ENCODE measurements at regions not wholly inside any gene's neighbourhood (a gene's known extent, or its start where the extent isn't known, plus 50 kb on each side); places are given as distances from the start of the nearest gene placed in this dataset.
"Not testable (repeated sequence)": the region's sequence is repeated elsewhere in the genome, so short reads cannot be mapped to it uniquely, and the experiment has no call there.

DNA sequence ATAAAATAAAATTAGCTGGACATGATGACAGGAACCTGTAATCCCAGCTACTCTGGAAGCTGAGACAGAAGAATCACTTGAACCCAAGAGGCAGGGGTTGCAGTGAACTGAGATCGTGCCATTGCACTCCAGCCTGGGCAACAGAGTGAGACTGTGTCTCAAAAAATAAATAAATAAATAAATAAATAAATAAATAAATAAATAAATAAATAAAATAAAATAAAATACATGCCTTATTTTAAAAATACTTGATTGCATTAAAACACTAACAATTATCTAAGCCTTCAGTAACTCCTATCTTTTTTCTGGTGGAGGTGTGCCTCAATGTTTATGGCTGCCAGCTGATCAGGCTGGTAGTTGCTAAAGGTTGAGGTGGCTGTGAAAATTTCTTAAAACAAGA is 1329.6 kb upstream of the CITED2 start:
- not testable (repeated sequence) for H3K27me3 ChIP-seq (replicated peaks; ENCODE audit: control insufficient read depth, insufficient read depth, low read length, poor library complexity, severe bottlenecking); H3K4me3 ChIP-seq (ENCODE audit: insufficient read depth, low read depth, low read length, poor library complexity, severe bottlenecking); H3K36me3 ChIP-seq (ENCODE audit: control insufficient read depth, insufficient read depth, low read length); H3K4me1 ChIP-seq (ENCODE audit: control insufficient read depth, insufficient read depth, low read length, poor library complexity, severe bottlenecking); DNase-seq; H3K9me3 ChIP-seq (ENCODE audit: control insufficient read depth, low read length); H3K27ac ChIP-seq (ENCODE audit: insufficient read depth, low read length, poor library complexity, severe bottlenecking)

- no peaks in the 10 kb centered on the region for H3K4me1 ChIP-seq (ENCODE audit: control insufficient read depth, insufficient read depth, low read length, poor library complexity, severe bottlenecking)
- no peak for DNase-seq
- no peak overlapping the region for H3K27ac ChIP-seq (ENCODE audit: insufficient read depth, low read length, poor library complexity, severe bottlenecking)
- no peaks in the 10 kb centered on the region for H3K27me3 ChIP-seq (replicated peaks; ENCODE audit: control insufficient read depth, insufficient read depth, low read length, poor library complexity, severe bottlenecking)
- no peaks in the 10 kb centered on the region for H3K9me3 ChIP-seq (ENCODE audit: control insufficient read depth, low read length)
- H3K4me3 ChIP-seq (ENCODE audit: insufficient read depth, low read depth, low read length, poor library complexity, severe bottlenecking) = no peak overlapping the region
- H3K36me3 ChIP-seq (ENCODE audit: control insufficient read depth, insufficient read depth, low read length) = no peaks in the 10 kb centered on the region
Observed at GRCh38 chr6:140697585-140697984, 1323.1 kb upstream of the CITED2 start.

DNA sequence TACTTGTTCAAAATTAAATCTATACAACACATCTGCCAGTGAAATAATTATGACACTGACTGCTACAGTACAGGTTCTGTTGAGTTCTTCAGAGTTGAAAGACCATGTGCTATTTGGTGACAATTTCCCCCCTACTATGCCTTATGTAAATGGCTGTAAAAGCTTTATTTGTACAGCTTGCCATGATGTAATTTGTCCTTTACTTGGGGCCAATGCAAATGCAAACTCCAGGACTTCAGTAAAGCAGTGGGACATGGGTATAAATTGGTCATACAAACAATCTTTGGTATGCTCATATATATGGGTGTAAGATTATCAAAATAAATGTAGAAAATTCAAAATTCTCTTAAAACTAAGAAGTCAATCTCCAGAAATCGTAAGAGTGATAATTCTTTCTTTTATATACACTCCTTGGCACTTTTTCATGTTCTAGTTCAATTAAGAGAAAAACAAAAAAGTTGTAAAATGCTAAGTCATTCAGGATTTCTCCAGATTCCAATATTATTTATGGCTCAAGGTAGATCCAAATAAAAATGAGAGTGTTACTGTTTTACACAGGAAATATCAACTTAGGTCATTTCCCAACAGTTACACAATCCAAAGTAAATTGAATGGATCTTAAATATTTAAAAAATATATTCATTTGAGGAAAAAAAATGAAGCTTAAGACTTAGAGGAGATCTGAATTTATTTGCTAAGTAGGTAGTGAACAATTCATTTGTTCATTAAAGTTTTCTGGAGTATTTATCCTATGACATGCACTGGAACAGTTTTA is 1310.5 kb upstream of the CITED2 start:
- no peaks in the 10 kb centered on the region for H3K36me3 ChIP-seq (ENCODE audit: control insufficient read depth, insufficient read depth, low read length)
- no peaks in the 10 kb centered on the region for H3K27me3 ChIP-seq (replicated peaks; ENCODE audit: control insufficient read depth, insufficient read depth, low read length, poor library complexity, severe bottlenecking)
- no peaks in the 10 kb centered on the region for H3K4me1 ChIP-seq (ENCODE audit: control insufficient read depth, insufficient read depth, low read length, poor library complexity, severe bottlenecking)
- no peak for DNase-seq
- H3K4me3 ChIP-seq (ENCODE audit: insufficient read depth, low read depth, low read length, poor library complexity, severe bottlenecking) = no peak overlapping the region
- no peaks in the 10 kb centered on the region for H3K9me3 ChIP-seq (ENCODE audit: control insufficient read depth, low read length)
- no peak overlapping the region for H3K27ac ChIP-seq (ENCODE audit: insufficient read depth, low read length, poor library complexity, severe bottlenecking)

DNA sequence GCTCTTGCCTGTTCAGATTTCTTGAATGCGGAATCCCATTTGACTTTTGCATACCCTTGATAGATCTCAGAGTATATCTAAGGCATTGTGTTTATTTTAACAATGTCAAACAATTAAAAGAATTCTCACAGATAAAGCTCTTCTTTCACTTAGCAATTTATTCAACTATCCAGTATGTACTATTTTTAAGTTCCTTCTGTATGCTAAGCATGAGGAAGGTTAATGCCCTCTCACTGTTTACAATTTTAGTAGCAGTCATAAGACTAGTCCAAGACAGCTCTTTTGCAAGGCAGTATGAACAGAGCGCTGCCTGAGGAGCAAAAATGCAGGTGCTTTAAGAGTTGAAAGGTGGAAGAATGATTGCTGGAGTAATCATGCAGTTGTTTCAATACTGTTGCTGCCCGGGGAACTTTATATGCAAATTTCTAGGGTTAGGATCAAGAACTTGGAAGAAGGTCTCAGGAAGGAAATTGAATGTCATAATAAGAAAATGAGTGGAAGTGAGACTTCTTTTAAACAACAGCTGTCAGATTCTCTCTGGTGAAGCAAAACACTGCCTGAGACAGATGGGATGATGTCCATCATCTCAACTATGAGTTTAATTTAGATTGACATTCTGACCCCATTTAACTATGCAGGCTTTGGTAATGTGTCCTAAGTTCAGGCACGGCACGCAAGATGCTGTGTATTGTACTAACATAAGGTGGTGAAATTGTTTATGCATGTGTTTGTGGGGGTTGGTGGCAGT is 1303.5 kb upstream of the CITED2 start:
- H3K4me3 ChIP-seq (ENCODE audit: insufficient read depth, low read depth, low read length, poor library complexity, severe bottlenecking) = no peak overlapping the region
- no peak for DNase-seq
- H3K9me3 ChIP-seq (ENCODE audit: control insufficient read depth, low read length) = no peaks in the 10 kb centered on the region
- H3K27ac ChIP-seq (ENCODE audit: insufficient read depth, low read length, poor library complexity, severe bottlenecking) = no peak overlapping the region
- H3K36me3 ChIP-seq (ENCODE audit: control insufficient read depth, insufficient read depth, low read length) = no peaks in the 10 kb centered on the region
- H3K4me1 ChIP-seq (ENCODE audit: control insufficient read depth, insufficient read depth, low read length, poor library complexity, severe bottlenecking) = no peaks in the 10 kb centered on the region
- H3K27me3 ChIP-seq (replicated peaks; ENCODE audit: control insufficient read depth, insufficient read depth, low read length, poor library complexity, severe bottlenecking) = no peaks in the 10 kb centered on the region

- Histone ChIP-seq H3K27ac (ENCODE audit: insufficient read depth, low read length, poor library complexity, severe bottlenecking) (no peak overlapping the region), H3K4me3 (ENCODE audit: insufficient read depth, low read depth, low read length, poor library complexity, severe bottlenecking) (no peak overlapping the region), H3K4me1 (ENCODE audit: control insufficient read depth, insufficient read depth, low read length, poor library complexity, severe bottlenecking) (no peaks in the 10 kb centered on the region), H3K27me3 (replicated peaks; ENCODE audit: control insufficient read depth, insufficient read depth, low read length, poor library complexity, severe bottlenecking) (no peaks in the 10 kb centered on the region), H3K36me3 (ENCODE audit: control insufficient read depth, insufficient read depth, low read length) (no peaks in the 10 kb centered on the region), H3K9me3 (ENCODE audit: control insufficient read depth, low read length) (no peaks in the 10 kb centered on the region)
- DNase-seq = no peak
Observed at GRCh38 chr6:140671926-140672325, 1297.5 kb upstream of the CITED2 start.

DNA sequence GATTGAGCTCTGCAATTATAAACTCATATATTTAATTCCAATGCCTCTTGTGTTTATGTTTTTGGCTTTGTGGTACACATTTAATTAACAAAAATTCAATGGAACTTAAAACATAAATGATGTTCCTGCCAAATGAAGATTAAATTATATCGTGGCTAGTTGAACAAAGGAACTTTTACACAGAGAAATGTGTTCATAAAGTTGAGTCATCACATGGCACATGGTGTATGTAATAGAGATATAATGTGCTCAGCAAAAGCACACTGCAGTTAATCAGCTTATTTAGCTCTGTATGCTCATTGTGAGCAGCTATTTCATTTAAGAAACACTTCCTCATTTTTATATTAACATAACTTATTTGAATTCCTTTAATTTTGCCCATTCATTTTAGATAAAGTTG is 1295.6 kb upstream of the CITED2 start:
- Histone ChIP-seq H3K4me1 (ENCODE audit: control insufficient read depth, insufficient read depth, low read length, poor library complexity, severe bottlenecking) (no peaks in the 10 kb centered on the region), H3K36me3 (ENCODE audit: control insufficient read depth, insufficient read depth, low read length) (no peaks in the 10 kb centered on the region), H3K27ac (ENCODE audit: insufficient read depth, low read length, poor library complexity, severe bottlenecking) (no peak overlapping the region), H3K27me3 (replicated peaks; ENCODE audit: control insufficient read depth, insufficient read depth, low read length, poor library complexity, severe bottlenecking) (no peaks in the 10 kb centered on the region), H3K9me3 (ENCODE audit: control insufficient read depth, low read length) (no peaks in the 10 kb centered on the region), H3K4me3 (ENCODE audit: insufficient read depth, low read depth, low read length, poor library complexity, severe bottlenecking) (no peak overlapping the region)
- DNase-seq = no peak

DNA sequence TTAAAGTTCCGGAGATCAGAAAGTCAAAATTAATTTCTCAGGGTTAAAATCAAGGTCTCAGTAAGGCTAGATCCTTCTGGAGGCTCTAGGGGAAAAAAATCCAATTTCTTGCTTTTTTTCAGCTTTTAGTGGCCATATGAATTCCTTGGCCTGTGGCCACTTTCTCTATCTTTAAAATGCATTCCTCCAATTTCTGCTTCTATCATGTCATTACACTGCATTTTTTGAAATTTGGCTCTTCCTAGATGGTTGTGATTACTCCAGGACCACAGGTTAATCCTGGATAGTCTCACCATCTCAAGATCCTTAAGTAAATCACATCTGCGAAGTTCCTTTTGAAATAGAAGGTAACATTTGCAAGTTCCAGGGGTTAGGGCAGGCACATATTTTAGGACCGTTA is 1294.9 kb upstream of the CITED2 start:
- no peak overlapping the region for H3K27ac ChIP-seq (ENCODE audit: insufficient read depth, low read length, poor library complexity, severe bottlenecking)
- no peaks in the 10 kb centered on the region for H3K9me3 ChIP-seq (ENCODE audit: control insufficient read depth, low read length)
- no peaks in the 10 kb centered on the region for H3K36me3 ChIP-seq (ENCODE audit: control insufficient read depth, insufficient read depth, low read length)
- DNase-seq = no peak
- no peaks in the 10 kb centered on the region for H3K27me3 ChIP-seq (replicated peaks; ENCODE audit: control insufficient read depth, insufficient read depth, low read length, poor library complexity, severe bottlenecking)
- no peaks in the 10 kb centered on the region for H3K4me1 ChIP-seq (ENCODE audit: control insufficient read depth, insufficient read depth, low read length, poor library complexity, severe bottlenecking)
- no peak overlapping the region for H3K4me3 ChIP-seq (ENCODE audit: insufficient read depth, low read depth, low read length, poor library complexity, severe bottlenecking)

DNA sequence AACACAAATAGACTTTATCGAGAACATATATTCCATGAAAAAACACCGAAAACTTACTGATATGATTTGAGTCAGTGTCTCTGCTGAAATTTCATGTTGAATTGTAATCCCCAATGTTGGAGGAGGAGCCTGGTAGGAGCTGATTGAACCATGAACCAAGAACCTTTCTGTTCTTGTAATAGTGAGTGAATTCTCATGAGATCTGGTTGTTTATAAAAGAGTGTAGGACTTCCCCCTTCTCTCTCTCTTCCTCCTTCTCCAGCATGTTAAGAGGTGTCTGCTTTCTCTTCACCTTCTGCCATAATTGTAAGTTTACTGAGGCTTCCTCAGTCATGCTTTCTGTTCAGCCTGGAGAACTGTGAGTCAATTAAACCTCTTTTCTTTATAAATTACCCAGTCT is 1289.3 kb upstream of the CITED2 start:
- Histone ChIP-seq H3K4me1 (ENCODE audit: control insufficient read depth, insufficient read depth, low read length, poor library complexity, severe bottlenecking) (no peaks in the 10 kb centered on the region), H3K9me3 (ENCODE audit: control insufficient read depth, low read length) (no peaks in the 10 kb centered on the region), H3K27ac (ENCODE audit: insufficient read depth, low read length, poor library complexity, severe bottlenecking) (no peak overlapping the region), H3K27me3 (replicated peaks; ENCODE audit: control insufficient read depth, insufficient read depth, low read length, poor library complexity, severe bottlenecking) (no peaks in the 10 kb centered on the region), H3K4me3 (ENCODE audit: insufficient read depth, low read depth, low read length, poor library complexity, severe bottlenecking) (no peak overlapping the region), H3K36me3 (ENCODE audit: control insufficient read depth, insufficient read depth, low read length) (no peaks in the 10 kb centered on the region)
- no peak for DNase-seq

GRCh38 chr6:140663094-140663493 is 1288.6 kb upstream of the CITED2 start:
- Histone ChIP-seq H3K27me3 (replicated peaks; ENCODE audit: control insufficient read depth, insufficient read depth, low read length, poor library complexity, severe bottlenecking) (no peaks in the 10 kb centered on the region), H3K36me3 (ENCODE audit: control insufficient read depth, insufficient read depth, low read length) (no peaks in the 10 kb centered on the region), H3K4me3 (ENCODE audit: insufficient read depth, low read depth, low read length, poor library complexity, severe bottlenecking) (no peak overlapping the region), H3K9me3 (ENCODE audit: control insufficient read depth, low read length) (no peaks in the 10 kb centered on the region), H3K27ac (ENCODE audit: insufficient read depth, low read length, poor library complexity, severe bottlenecking) (no peak overlapping the region), H3K4me1 (ENCODE audit: control insufficient read depth, insufficient read depth, low read length, poor library complexity, severe bottlenecking) (no peaks in the 10 kb centered on the region)
- DNase-seq = no peak

GRCh38 chr6:140661691-140662090 is 1287.2 kb upstream of the CITED2 start:
- H3K4me1 ChIP-seq (ENCODE audit: control insufficient read depth, insufficient read depth, low read length, poor library complexity, severe bottlenecking) = no peaks in the 10 kb centered on the region
- H3K9me3 ChIP-seq (ENCODE audit: control insufficient read depth, low read length) = no peaks in the 10 kb centered on the region
- no peak overlapping the region for H3K27ac ChIP-seq (ENCODE audit: insufficient read depth, low read length, poor library complexity, severe bottlenecking)
- H3K4me3 ChIP-seq (ENCODE audit: insufficient read depth, low read depth, low read length, poor library complexity, severe bottlenecking) = no peak overlapping the region
- no peak for DNase-seq
- H3K27me3 ChIP-seq (replicated peaks; ENCODE audit: control insufficient read depth, insufficient read depth, low read length, poor library complexity, severe bottlenecking) = no peaks in the 10 kb centered on the region
- H3K36me3 ChIP-seq (ENCODE audit: control insufficient read depth, insufficient read depth, low read length) = no peaks in the 10 kb centered on the region

All from effector memory CD4-positive, alpha-beta T cell (primary cell).